NCI-H1092 treated with DMSO at 0.1 percent for 48 hours (cell line): ENCODE measurements at regions not wholly inside any gene's neighbourhood (a gene's known extent, or its start where the extent isn't known, plus 50 kb on each side); places are given as distances from the start of the nearest gene placed in this dataset.

Source experiments
- DNase-seq: peaks from one replicate; lab custom pipeline; 2025; lab: John Stamatoyannopoulos, UW

DNA sequence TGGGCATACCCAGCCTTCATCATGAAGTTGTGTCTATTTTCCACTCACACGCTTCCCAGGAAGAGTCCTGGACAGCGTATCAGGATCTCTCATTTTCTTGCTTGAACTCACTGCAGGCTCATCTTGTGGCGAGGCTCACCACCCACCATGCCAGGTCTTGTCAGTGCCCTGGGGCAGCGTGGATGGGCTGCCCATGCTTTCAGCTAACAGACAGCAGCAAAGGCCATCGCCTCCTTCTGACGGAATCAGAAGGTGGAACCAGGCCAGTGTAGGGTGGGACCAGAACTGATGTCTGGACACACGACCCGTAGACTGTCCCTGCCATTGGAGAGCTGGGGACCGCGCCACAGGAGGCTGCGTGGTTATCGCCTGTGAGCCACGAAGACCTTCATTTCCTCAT, 169.4 kb downstream of the FOXL1 start:
- DNase-seq = no peak

DNA sequence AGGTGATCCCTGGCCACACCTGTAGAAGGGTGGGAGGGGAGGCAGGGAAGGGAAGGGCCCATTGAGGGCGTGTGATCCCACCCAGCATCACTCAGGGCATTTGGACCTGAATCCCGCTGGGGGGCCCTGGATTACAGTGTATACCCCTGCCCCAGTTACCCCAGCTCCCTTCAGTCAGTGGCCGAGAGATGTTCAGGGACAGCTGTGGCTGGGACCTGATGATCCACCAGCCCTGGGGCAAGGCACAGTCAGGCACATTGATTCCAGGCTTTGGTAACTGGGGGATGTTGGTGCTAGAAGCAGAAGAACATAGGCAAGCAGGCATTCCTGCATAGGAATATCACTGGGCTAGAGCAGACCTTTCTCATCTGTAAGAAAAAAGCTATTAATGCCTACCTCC, 170.3 kb downstream of the FOXL1 start:
- no peak for DNase-seq

GRCh38 chr16:86751076-86752030, 173.0 kb downstream of the FOXL1 start:
- DNase-seq = no peak

GRCh38 chr16:86752582-86753175, 174.3 kb downstream of the FOXL1 start:
- no peak for DNase-seq

GRCh38 chr16:86753399-86753798, 175.1 kb downstream of the FOXL1 start:
- DNase-seq = no peak

- no peak for DNase-seq
Measured at GRCh38 chr16:86755571-86756006, 177.2 kb downstream of the FOXL1 start.

DNA sequence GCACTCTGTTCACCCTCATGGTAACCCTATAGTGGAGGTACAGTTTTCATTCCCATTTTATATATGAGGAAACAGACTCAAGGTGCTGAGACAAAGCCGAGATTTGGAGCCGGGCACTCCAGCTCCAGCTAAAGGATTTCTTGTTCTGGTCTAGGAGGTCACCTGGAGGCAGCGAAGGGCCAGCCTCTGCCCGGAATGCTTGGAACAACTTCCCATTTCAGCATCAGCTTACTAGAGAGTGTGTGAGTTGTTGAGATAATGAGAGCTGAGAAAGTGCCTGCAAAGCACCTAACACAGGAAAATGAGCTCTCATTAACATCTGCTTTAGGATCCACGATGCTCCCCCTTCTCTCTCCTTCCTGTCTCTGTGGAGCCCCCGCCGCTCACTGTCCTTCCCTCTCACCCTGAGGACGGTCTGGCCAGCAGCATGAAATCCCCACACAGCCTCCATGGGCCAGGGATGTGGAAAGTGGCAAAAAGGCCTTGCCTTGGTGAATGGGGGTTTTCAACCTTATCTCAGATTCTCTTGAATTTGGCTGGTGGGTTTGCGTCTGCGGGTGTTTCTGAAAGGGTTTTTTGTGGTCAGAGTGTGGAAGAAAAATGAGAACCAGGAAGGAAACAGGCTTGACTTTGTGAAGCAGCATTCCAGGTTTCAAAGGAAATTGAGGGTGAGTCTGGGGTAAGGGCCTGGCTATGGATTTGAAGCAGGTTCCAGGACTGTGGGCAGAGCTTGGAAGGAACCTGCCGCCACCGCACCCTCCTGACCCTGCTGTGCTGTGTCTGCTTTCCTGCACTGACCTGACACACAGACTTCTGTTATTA, 178.7 kb downstream of the FOXL1 start:
- no peak for DNase-seq

DNA sequence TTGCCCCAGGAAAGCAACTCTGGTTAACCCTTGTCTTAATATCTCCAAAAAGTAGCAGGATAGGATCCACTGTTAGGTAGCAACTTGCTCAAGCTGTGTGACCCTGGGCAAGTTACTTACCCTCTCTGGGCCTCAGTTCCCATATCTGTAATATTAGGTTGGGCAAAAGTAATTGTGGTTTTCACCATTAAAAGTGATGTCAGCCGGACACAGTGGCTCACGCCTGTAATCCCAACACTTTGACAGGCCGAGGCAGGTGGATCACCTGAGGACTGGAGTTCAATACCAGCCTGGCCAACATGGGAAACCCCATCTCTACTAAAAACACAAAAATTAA, 179.3 kb downstream of the FOXL1 start:
- DNase-seq = no peak

DNA sequence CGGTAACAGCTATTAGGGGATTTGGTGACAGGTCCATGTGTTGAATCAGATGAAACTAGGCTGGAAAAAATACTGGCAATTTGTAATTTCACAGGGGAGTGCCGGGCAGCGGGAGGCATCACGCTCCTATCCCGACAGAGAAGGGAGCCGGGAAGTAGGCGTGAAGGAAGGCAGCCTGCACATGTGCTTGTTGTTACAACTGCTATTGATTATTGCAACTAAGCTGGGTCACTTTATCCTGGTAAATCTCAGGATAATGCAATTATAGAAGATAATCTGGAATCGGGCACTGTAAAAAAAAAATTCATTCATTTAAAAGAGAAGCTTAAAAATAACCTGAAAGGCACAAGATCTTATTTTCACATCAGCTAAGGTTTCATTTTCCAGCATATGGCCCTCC, 180.6 kb downstream of the FOXL1 start:
- no peak for DNase-seq

DNA sequence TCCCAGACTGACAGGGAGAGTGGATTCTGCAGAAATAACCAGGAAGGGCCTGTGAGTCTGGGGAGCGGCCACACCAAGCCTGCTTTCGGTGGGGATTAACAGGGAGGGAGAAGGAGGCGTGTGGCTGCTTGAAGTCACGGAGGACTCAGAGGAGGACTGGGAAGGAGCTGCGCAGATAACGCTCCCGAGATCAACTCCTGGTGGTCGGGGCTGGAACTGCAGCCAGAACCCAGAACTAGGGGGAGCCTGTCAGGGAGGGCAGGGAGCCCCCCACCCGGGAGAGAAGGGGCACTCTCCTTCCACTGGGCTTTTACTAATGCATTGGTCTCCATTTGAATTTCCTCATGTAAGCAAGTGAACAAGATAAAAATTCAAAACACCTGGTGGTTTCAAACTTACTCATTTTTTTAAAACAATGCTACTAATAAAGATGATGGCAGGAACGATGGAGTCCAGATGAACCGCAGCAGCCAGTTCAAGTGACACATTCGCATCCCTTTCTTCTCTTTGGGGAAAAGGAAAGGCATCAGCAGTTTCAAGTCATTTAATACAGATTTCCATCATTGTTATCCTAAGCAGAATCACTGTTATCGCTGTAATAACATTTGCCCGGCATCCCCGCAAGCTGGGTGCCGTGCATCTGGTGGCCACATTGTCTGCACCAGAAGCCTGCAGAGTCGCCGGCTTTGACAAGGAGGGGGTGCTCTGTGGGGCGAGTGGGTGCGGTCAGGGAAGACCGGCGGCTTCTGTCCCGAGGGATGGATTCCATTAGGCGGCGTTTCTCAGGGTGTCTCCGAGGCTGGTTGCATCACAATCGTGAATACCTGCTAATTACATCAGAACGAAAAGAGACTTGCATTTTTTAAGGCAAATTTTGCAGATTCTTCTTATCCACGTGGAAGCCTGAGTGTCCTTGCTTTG, 183.0 kb downstream of the FOXL1 start:
- DNase-seq = no peak

DNA sequence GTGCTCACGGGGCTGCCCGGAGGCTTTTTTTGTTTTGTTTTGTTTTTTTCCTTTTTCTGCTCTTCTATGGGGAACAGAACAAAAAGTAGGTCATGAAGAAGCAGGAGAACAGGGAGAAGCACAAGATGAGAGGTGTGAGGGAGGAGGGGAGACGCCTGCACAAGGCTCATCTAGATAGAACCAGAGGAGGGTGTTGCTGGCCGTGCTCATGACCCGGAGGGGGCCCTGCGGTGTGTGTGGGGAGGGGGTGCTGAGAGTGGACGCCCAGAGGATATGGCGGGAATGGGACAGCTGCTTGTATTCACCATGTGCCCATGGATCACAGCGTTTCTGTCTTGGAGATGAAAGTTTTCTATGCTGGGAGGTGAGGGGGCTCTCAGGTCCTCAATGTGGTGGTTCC, 183.7 kb downstream of the FOXL1 start:
- DNase-seq = no peak

DNA sequence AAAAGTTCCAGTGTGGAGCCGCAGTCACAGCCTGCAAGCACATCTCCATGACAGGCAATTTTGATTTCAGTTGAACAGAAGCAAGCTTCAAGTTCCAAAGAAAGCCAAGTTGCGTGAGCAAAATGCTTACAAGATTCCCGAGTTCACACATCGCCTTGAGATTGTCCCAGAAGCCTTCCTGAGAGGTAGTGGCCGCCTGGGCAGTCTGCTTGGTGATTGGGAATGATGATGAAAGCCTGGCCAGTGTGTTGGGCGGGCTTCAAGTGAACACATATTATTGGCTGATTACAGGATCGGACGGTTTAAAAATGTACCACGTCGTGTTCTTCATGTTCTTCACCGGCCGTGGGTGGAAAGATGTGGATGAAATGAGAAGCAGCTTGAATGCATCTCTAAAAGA, 185.5 kb downstream of the FOXL1 start:
- no peak for DNase-seq

DNA sequence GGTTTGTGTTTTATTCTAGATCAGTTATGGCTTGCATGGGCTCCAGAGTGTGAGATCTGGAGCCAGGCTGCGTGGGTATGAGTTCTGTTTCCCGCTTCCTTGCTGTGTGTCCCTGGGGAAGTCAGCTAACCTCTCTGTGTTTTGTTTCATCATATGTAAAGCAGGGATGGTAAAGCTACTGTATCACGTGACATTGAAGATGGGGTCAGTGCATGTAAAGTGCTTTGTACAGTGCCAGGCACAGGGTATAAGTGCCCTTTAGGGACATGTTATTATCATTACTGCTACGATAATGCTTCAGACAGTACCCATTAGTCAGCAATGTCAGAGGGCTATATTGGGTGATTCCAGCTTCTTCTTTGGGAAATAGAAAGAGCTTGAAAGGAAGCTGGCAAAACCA, 186.2 kb downstream of the FOXL1 start:
- DNase-seq = no peak

- DNase-seq = no peak
Measured at GRCh38 chr16:86765389-86766026, 187.2 kb downstream of the FOXL1 start.

- DNase-seq = no peak
Measured at GRCh38 chr16:86766700-86767099, 188.4 kb downstream of the FOXL1 start.

DNA sequence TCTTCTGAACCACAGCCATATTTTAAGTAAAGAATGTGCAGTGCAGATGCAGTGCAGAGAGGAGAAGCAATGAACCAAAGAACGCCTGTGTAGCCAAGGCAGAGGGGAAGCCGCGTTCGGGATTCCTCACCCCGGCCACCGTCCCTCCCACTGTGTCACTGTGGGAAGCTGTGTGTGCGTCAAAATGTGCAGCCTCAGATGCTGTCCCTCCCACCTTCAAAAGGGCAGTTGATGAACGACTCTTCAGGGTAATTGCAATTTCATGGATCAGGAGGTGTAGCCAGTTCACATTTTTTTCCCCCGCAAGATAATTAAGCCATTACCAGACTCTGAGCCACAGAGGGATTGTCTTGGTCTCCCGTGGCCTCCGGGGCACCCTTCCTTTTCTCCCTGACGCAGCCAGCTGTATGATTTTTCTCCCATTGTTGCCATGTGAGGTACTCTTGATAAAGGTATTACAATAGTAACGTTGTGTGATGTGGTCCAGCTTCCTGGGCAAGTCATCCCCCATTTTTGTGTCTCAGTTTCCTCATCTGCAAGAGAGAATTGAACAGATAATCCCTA, 190.0 kb downstream of the FOXL1 start:
- DNase-seq = no peak

DNA sequence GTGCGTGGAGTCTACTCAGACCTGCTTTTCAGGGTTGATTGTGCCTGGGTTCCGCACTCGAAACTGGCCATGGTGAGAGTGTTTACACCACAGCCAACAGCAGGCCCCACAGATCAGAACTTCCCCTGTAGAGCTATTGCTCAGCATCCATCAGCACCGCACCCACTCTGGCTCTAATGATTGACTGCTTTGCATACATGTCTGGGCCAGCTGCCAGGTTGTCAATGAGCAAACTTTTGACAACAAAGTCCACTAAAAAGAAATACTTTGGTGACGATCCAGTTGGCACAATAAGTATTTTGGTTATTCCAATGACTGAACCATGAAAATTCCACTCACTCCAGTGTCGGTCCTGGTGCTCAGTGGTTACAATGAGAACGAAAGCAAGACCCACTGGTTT, 190.7 kb downstream of the FOXL1 start:
- DNase-seq = no peak

GRCh38 chr16:86771506-86772460, 193.4 kb downstream of the FOXL1 start:
- no peak for DNase-seq

DNA sequence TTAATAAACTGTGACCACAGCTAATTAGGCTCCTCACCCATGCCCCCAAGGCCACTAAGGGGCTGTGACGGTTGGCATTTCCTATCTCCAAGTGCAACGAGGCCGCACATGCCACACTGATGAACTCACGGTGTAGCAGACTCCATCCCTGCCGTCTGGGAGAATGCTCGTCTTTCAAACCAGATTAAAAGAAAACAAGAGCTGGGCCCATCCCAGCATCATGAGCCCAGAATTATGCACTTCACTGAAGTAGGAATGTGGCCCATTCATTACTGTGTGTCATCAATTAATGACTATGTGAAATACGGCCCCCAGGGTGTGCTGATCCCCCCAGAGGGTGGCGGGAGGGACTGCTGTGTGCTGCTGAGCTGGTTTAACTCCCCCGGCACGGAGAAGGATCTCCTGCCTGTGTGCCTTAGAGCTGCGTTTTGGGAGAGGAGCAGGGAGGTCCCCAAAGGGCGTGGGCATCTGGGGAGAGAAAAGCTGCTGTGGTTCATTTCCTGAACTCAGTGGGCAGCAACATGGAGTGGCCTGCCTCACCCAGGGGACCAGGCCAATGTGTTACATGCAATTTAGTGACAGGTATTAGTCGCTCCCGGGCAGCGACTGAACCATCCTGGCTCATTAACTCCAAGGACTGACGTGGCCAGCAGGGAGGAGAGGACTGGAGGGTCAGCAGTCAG, 194.5 kb downstream of the FOXL1 start:
- DNase-seq = no peak
